ENCODE measurements at regions not wholly inside any gene's neighbourhood (a gene's known extent, or its start where the extent isn't known, plus 50 kb on each side); places are given as distances from the start of the nearest gene placed in this dataset.

GRCh38 chr10:24793648-24794379 is 70.1 kb upstream of the ARHGAP21 start:
- no peak for ATAC-seq
- no peak overlapping the region for H3K4me3 ChIP-seq
- H3K4me1 ChIP-seq, result peaks cover 0 to 6% (median 0%) of the 10 kb centered on the region in 12 donors
- intact Hi-C loops (cut with DNase I), result no loop called here
- no peak overlapping the region for H3K27ac ChIP-seq
- H3K36me3 ChIP-seq, result no peaks in the 10 kb centered on the region
- TF ChIP-seq CTCF (IDR thresholded peaks at IDR 0.05) (no peak), POLR2A (IDR thresholded peaks at IDR 0.05) (no peak)
- no peak for DNase-seq
- no peaks in the 10 kb centered on the region for H3K27me3 ChIP-seq
- no peaks in the 10 kb centered on the region for H3K9me3 ChIP-seq
- WGBS, 4 donors, result 76 to 82% (median 82%) methylated on average over 5 of the region's 5 CpGs

GRCh38 chr10:24792638-24793037 is 69.0 kb upstream of the ARHGAP21 start:
- 75 to 90% (median 78%) methylated on average over 2 of the region's 2 CpGs for WGBS, 4 donors
- no peak overlapping the region for H3K4me3 ChIP-seq
- H3K36me3 ChIP-seq, result no peaks in the 10 kb centered on the region
- ATAC-seq, result no peak
- intact Hi-C loops (cut with DNase I), result no loop called here
- H3K4me1 ChIP-seq, result peaks cover 0 to 6% (median 0%) of the 10 kb centered on the region in 12 donors
- H3K27me3 ChIP-seq, result no peaks in the 10 kb centered on the region
- no peaks in the 10 kb centered on the region for H3K9me3 ChIP-seq
- H3K27ac ChIP-seq, result no peak overlapping the region
- DNase-seq, result no peak
- TF ChIP-seq CTCF (IDR thresholded peaks at IDR 0.05), result no peak

GRCh38 chr10:24791084-24791726 is 67.5 kb upstream of the ARHGAP21 start:
- no peaks in the 10 kb centered on the region for H3K36me3 ChIP-seq
- peak overlapping the region in 1 of 12 donors; percentile 31 for H3K4me3 ChIP-seq
- H3K27me3 ChIP-seq, result no peaks in the 10 kb centered on the region
- H3K9me3 ChIP-seq, result no peaks in the 10 kb centered on the region
- intact Hi-C loops (cut with DNase I), result no loop called here
- peaks cover 0 to 6% (median 0%) of the 10 kb centered on the region in 12 donors for H3K4me1 ChIP-seq
- DNase-seq, result no peak
- WGBS, 4 donors, result 76 to 78% (median 78%) methylated on average over 7 of the region's 7 CpGs
- TF ChIP-seq CTCF (IDR thresholded peaks at IDR 0.05) (no peak), POLR2A (IDR thresholded peaks at IDR 0.05) (no peak)
- no peak for ATAC-seq
- H3K27ac ChIP-seq, result peak overlapping the region in 1 of 12 donors; percentile 31

- ATAC-seq (no peak), DNase-seq (no peak)
- 68 to 81% (median 75%) methylated on average over 11 of the region's 11 CpGs for WGBS, 4 donors
- Histone ChIP-seq H3K4me1 (peaks cover 0 to 6% (median 0%) of the 10 kb centered on the region in 12 donors), H3K36me3 (no peaks in the 10 kb centered on the region), H3K9me3 (no peaks in the 10 kb centered on the region), H3K4me3 (peak overlapping the region in 2 of 12 donors; percentile 1 to 31), H3K27ac (peak overlapping the region in 2 of 12 donors; percentile 30 to 31), H3K27me3 (no peaks in the 10 kb centered on the region)
- intact Hi-C loops (cut with DNase I), result no loop called here
- no peak for TF ChIP-seq CTCF (IDR thresholded peaks at IDR 0.05)
- no peak for TF ChIP-seq POLR2A (IDR thresholded peaks at IDR 0.05)
Observed at GRCh38 chr10:24790599-24790998, 66.9 kb upstream of the ARHGAP21 start.

Data from heart left ventricle (tissue), 16 donors.